HG02678 (cell line): ENCODE measurements at regions not wholly inside any gene's neighbourhood (a gene's known extent, or its start where the extent isn't known, plus 50 kb on each side); places are given as distances from the start of the nearest gene placed in this dataset.
A peak's percentile ranks its signal among the peaks of the same experiment; 100 is the strongest.
"Not testable (repeated sequence)": the region's sequence is repeated elsewhere in the genome, so short reads cannot be mapped to it uniquely, and the experiment has no call there.

Experiments used
- ATAC-seq: cut with Tn5 transposase; IDR thresholded peaks from one replicate; pipeline ENCODE4 v1.9.1; 2021; ENCODE audit warnings: mild to moderate bottlenecking, moderate library complexity; ENCODE audit not compliant: unreplicated experiment

GRCh38 chr20:16801919-16802651, 53.9 kb downstream of the OTOR start:
- peak; percentile 73 for ATAC-seq

GRCh38 chr20:16802652-16802935, 54.4 kb downstream of the OTOR start:
- ATAC-seq: no peak

GRCh38 chr20:16803965-16804792, 56.0 kb downstream of the OTOR start:
- no peak for ATAC-seq

GRCh38 chr20:16804793-16805187, 56.6 kb downstream of the OTOR start:
- ATAC-seq: no peak

GRCh38 chr20:16806061-16806460, 57.9 kb downstream of the OTOR start:
- ATAC-seq: no peak

GRCh38 chr20:16806886-16807285, 58.7 kb downstream of the OTOR start:
- no peak for ATAC-seq

- no peak for ATAC-seq
These were observed 60.6 kb downstream of the OTOR start for GRCh38 chr20:16808796-16809195.

GRCh38 chr20:16810216-16810615, 62.1 kb downstream of the OTOR start:
- no peak for ATAC-seq

GRCh38 chr20:16816192-16816591, 68.0 kb downstream of the OTOR start:
- ATAC-seq: no peak

GRCh38 chr20:16819483-16819882, 71.3 kb downstream of the OTOR start:
- no peak for ATAC-seq

GRCh38 chr20:16821211-16822089, 73.3 kb downstream of the OTOR start:
- peak; percentile 65 for ATAC-seq

- no peak for ATAC-seq
These were observed 76.5 kb downstream of the OTOR start for GRCh38 chr20:16824664-16825063.

GRCh38 chr20:16828666-16829305, 80.6 kb downstream of the OTOR start:
- ATAC-seq: no peak

- not testable (repeated sequence) for ATAC-seq
These were observed 87.5 kb downstream of the OTOR start for GRCh38 chr20:16835690-16836089.

GRCh38 chr20:16842486-16843120, 94.4 kb downstream of the OTOR start:
- ATAC-seq: no peak

- ATAC-seq: no peak
These were observed 96.2 kb downstream of the OTOR start for GRCh38 chr20:16844406-16844805.

- ATAC-seq: no peak
These were observed 97.8 kb downstream of the OTOR start for GRCh38 chr20:16846006-16846405.

GRCh38 chr20:16848061-16848460, 99.9 kb downstream of the OTOR start:
- no peak for ATAC-seq

- no peak for ATAC-seq
These were observed 100.4 kb downstream of the OTOR start for GRCh38 chr20:16848526-16848925.

GRCh38 chr20:16860914-16861313, 112.8 kb downstream of the OTOR start:
- ATAC-seq: no peak

- ATAC-seq: no peak
These were observed 113.5 kb downstream of the OTOR start for GRCh38 chr20:16861708-16862107.
